HG03025 (cell line): ENCODE measurements at regions not wholly inside any gene's neighbourhood (a gene's known extent, or its start where the extent isn't known, plus 50 kb on each side); places are given as distances from the start of the nearest gene placed in this dataset.
"Not testable (repeated sequence)": the region's sequence is repeated elsewhere in the genome, so short reads cannot be mapped to it uniquely, and the experiment has no call there.

ENCODE experiments used
- ATAC-seq: cut with Tn5 transposase; IDR thresholded peaks from one replicate; pipeline ENCODE4 v1.9.1; 2021; ENCODE audit warnings: mild to moderate bottlenecking, moderate library complexity; ENCODE audit not compliant: unreplicated experiment, low FRiP score

GRCh38 chr11:42901084-42901483 is 410.7 kb upstream of the API5 start:
- no peak for ATAC-seq

- no peak for ATAC-seq
These were observed 405.6 kb upstream of the API5 start for GRCh38 chr11:42906226-42906625.

GRCh38 chr11:42913731-42914130 is 398.1 kb upstream of the API5 start:
- ATAC-seq = peak; percentile 80

- ATAC-seq = no peak
These were observed 388.1 kb upstream of the API5 start for GRCh38 chr11:42923651-42924050.

GRCh38 chr11:42925916-42926315 is 385.9 kb upstream of the API5 start:
- no peak for ATAC-seq

- ATAC-seq = no peak
These were observed 364.4 kb upstream of the API5 start for GRCh38 chr11:42947405-42947804.

GRCh38 chr11:42949738-42950376 is 361.9 kb upstream of the API5 start:
- not testable (repeated sequence) for ATAC-seq

GRCh38 chr11:42951266-42951665 is 360.5 kb upstream of the API5 start:
- ATAC-seq = no peak

GRCh38 chr11:42957831-42958230 is 354.0 kb upstream of the API5 start:
- ATAC-seq = no peak

GRCh38 chr11:42958635-42959034 is 353.2 kb upstream of the API5 start:
- no peak for ATAC-seq

GRCh38 chr11:42960521-42961088 is 351.2 kb upstream of the API5 start:
- ATAC-seq = no peak

- no peak for ATAC-seq
These were observed 344.1 kb upstream of the API5 start for GRCh38 chr11:42967653-42968052.

- ATAC-seq = no peak
These were observed 339.1 kb upstream of the API5 start for GRCh38 chr11:42972741-42973140.

- ATAC-seq = no peak
These were observed 337.2 kb upstream of the API5 start for GRCh38 chr11:42974510-42975179.

GRCh38 chr11:42975180-42975529 is 336.6 kb upstream of the API5 start:
- ATAC-seq = no peak

GRCh38 chr11:42976636-42977217 is 335.1 kb upstream of the API5 start:
- no peak for ATAC-seq

- no peak for ATAC-seq
These were observed 319.2 kb upstream of the API5 start for GRCh38 chr11:42992594-42992993.

GRCh38 chr11:42996421-42997307 is 315.1 kb upstream of the API5 start:
- ATAC-seq = no peak

- ATAC-seq = not testable (repeated sequence)
These were observed 306.9 kb upstream of the API5 start for GRCh38 chr11:43004879-43005278.

- ATAC-seq = no peak
These were observed 301.8 kb upstream of the API5 start for GRCh38 chr11:43010042-43010441.

- ATAC-seq = no peak
These were observed 299.2 kb upstream of the API5 start for GRCh38 chr11:43012606-43013005.
